ENCODE measurements at regions not wholly inside any gene's neighbourhood (a gene's known extent, or its start where the extent isn't known, plus 50 kb on each side); places are given as distances from the start of the nearest gene placed in this dataset.
A peak's percentile ranks its signal among the peaks of the same experiment; 100 is the strongest.

DNA sequence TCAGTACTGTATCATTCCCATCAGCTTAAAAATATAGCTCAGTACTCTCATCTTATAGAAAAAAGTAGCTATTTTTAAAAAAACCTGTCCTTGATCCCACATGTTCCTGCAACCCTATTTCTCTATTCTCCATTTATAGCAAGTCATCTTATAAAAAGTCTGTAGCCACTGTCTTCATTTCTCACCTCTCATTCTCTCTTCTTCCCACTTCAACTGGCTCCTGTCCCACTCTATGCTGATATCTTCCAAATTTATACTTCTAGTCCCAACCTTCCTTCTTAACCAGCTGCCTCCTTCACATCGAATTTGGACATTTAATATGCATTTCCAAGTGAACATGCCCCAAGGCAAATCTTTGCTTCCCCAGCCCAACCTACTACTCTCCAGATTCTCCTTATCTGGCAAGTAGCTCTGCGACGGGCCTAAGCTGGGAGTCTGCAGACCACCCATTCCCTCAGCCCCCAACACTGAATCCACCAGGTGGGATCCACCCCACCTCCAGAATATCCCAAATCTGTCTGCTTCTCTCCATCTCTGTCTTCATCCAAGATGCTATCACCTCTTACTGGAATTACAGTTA lies 52.0 kb upstream of the TANC2 start:
- no peak for DNase-seq

DNA sequence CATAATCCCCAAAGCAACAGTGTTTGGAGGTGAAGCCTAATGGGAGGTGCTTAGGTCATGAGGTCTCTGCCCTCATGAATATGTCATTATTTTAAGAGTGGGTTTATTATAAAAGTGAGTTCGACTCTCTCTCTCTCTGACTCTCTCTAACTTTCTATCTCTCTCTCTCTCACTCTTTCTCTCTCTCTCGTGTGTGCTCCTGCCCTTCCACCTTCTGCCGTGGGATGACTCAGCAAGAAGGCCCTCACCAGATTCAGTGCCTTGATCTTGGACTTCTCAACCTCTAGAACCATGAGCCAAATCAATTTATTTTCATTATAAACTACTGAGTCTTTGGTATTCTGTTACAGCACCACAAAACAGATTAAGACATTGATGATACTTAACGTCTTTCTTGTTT lies 53.7 kb upstream of the TANC2 start:
- DNase-seq: no peak

DNA sequence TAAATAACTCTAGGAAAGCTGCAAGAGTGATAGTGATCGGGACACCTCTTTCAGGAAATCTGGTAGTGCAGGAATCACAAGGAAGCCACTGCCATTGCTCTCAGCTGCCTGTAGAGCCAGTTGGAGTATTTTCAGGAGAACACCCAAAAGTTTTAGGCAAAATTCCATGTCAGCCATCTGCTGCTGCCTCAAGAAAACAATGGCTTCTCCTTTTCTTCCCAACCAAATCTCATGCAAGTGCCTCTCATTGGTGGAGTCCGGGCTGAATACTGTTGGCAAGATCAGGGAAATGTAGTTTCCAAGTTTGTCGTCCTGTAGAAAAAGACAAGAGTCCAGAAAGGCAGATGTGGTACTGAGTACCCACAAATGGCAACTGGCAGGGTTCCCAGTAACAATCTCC lies 54.9 kb upstream of the TANC2 start:
- no peak for DNase-seq

DNA sequence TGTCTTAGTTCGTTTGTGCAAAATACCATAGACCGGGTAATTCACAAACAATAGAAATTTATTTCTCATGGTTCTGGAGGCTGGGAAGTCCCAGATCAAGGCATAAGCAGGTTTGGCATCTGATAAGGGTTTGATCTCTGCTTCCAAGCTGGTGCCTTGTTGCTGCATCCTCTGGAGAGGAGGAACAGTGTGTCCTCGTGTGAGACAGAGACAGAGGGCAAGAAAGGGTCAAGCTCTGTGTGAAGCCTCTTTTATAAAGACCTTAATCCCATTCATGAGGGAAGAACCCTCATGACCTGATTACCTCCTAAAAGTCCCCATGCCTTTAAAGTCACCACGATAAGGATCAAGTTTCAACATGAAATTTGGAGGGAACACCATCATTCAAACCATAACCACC lies 55.8 kb upstream of the TANC2 start:
- DNase-seq: no peak

DNA sequence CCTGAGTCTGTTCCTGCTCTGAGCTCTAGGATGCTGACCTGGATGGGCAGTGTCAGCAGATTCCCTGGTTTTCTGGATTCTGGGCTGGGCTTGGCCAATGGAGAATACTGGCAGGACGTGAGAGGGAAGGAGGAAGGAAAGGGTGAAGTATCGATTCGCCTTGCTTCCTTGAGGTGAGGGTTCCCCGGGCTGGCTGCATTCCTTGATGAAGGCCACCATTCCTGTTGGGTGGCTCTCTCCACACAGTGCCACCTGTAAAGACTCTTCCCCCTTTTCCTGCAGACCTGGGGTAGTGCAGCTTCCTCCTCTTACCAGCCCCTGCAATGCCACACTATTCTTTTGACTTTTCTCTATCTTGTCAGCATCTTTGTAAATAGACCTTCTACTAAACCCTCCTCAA lies 58.1 kb upstream of the TANC2 start:
- DNase-seq: no peak

DNA sequence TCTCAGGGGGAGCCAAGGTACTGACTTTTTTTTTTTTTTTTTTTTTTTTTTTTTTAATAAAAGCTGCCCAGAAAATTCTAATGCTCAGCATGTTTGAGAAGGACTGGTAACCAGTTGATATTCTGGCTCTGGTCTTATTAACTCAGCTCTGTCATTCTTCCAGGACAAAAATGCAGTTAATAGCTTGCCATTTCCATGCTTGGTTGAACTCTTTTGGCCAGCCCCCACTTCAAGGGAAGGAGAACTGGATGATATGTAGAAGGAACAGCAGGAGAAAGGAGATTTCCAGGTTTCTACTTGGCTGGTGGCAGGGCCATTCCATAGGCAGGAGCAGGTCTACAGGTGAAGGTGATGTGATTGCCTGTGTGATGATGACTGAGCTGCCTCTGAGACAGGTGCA lies 59.2 kb upstream of the TANC2 start:
- no peak for DNase-seq

DNA sequence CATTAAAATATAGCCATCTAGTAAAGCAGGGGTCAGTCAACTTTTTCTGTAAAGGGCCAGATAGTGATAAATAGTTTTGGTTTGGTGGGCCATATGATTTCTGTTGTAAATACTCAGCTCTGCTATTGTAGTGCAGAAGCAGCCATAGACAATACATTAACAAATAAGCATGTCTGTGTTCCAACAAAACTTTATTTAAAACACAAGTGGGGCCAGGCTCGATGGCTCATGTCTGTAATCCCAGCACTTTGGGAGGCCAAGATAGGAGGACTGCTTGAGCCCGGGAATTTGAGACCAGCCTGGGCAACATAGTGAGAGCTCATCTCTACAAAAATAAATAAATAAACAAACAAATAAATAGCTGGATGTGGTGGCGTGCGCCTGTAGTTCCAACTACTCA lies 60.8 kb upstream of the TANC2 start:
- DNase-seq: no peak

DNA sequence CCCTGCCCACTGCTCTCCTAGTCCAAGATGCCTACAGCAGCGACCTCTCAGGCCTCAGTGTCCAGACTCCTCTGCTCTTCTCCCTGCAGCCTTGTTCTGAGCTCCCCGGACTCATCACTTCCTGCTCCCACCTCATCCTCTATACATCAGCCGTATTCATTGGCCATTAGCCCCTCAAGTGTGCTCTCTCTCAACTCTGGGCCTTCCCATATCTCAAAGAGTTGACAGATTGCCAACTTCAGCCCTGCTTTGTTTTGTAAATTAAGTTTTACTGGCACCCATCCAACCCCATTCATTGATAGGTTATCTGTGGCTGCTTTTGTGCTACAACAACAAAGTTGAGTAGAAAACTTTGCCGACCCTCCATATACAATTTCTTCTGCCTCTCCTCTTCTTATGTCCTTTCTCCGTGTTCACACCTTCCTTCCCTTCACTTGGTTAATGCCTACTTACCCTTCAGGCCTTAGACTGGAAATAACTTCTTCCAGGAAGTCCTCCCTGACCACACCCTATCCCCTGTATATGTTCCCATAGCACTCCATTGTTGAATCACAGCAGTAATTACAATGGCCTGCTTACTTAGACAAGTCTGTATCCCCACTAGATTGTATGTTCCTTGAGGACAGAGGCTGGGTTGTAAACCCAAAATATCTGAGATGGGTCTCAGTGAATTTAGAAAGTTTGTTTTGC lies 63.4 kb upstream of the TANC2 start:
- no peak for DNase-seq

DNA sequence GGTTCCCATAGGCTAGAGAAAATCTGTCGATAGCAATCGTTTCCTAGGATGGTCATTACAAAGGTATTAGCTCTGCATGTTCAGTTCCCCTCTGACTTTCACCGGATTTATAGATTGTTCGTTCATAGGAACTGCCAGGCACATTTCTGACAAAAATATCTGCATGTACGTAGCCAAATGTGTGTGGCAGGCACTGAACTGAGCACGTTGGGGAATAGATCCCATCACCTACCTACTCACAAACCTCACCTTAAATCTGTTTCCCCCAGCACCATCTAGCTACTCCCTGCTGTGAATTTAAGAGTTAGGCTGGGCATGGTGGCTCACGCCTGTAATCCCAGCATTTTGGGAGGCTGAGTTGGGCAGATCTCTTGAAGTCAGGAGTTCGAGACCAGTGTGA lies 64.5 kb upstream of the TANC2 start:
- DNase-seq: no peak

DNA sequence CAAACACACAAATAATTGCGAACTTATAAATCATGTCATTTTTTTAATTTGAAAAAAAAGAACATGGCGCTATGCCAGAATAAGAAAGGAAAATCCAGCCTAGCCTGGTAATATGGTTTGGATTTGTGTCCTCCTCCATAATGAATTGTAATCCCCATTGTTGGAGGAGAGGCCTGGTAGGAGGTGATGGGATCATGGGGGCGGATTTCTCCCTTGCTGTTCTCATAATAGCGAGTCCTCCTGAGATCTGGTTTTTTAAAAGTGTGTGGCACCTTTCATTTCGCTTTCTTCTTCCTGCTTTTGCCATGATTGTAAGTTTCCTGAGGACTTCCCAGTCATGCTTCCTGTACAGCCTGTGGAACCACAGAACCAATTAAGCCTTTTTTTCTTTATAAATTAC lies 65.9 kb upstream of the TANC2 start:
- no peak for DNase-seq

DNA sequence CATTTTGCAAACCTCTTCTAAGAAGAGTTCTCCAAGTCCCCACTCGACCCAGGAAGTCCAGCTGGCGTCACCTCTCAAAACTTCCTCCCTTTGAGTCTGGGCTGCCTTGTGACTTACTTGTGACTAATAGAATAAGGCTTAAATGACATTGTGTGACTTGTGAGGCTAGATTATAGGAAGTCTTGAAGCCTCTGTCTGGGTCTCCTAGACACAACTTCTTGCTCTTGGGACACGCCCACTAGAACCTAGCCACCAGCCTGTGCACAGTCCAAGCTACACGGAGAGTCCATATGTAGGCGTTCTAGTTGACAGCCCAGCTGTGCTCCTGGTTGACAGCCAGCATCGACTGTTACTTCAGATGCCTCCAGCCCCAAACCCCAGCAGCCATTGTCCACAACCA lies 66.7 kb upstream of the TANC2 start:
- no peak for DNase-seq

DNA sequence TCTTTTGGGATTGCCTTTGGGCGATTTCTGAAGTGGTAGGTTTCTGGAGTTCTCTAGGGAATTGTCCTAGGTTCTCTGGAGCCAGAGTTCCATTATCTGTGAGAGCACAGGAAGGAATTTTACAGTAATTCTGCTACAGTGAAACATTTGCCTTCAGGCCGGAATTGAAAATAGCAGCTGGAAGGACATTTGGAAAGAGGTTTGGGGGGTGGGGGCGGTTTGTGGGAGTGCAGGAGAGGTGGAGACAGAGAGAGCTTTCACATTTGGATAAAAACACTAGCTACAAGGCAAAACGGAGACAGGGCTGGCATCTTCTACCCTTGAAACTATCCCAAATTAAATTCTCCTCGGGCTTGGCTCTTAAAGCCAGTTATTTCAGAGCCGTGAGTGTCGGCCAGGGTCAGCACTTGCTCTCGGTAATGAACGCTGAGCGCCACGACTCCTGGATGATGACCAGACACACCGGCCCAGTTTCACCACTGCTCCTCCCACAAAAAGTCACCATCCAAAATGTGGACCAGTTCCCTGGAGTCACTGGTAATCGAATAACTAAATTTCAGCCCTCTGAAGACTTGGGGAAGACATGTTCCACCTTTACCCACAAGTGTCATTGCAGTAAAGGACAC lies 67.7 kb upstream of the TANC2 start:
- DNase-seq: no peak

DNA sequence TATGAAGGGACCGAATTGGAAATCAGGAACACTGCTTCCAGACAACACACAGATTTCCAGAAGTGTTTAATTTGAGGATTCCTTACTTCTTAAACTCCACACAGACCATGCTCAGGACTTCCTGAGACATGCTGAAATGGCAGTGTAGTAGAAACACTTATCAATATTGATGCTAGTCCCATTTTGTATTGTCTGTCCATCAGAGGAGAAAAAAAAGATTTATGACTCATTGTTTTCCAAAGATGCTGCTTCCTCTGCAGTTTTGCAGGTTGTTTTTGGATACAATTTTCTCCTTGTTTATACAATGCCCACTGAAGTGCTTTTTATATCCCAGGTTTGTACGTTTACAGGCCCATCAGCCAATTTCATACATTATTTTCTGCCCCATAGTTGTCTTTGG lies 68.3 kb upstream of the TANC2 start:
- DNase-seq: no peak

DNA sequence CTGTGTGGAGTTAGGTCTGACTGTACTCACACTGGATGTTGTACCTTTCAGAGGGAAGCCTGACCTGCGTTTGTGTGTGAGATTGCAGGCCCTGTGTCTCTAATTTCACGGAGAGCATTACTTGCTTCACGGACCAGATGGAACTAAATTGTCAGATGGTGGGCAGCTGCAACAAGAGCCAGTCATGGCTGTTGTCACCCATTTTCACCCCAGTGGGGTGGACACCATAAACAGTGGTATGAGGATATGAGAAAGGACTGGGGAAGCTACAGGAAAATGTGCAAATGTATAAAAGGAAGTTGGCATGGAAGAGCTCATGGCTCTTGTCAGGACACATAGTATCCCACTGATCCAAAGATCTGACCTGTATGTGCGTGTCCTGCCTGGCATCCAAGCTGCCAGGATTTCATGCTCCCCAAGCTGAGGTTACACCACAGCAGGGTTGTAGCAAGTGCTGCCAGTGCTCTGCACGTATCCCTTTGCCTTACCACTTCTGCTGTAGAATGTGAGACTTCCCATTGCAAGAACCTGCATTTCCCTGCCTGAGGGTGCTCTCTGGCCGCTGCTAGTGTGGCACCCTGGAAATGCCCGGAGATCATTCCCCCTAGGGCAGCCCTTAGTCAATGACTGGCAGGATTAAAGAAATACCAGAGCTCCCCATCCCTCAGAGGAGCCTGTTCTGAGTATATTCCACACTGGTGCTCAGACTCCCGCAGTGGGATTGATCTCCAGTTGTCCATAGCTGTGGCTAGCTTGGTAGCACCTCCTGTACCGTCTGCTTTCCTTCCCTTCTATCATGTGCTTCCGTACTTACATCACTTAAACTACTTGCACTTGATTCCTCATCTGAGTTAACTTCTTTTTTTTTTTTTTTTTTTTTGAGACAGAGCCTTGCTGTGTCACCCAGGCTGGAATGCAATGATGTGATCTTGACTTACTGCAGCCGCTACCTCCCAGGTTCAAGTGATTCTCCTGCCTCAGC lies 70.4 kb upstream of the TANC2 start:
- no peak for DNase-seq

DNA sequence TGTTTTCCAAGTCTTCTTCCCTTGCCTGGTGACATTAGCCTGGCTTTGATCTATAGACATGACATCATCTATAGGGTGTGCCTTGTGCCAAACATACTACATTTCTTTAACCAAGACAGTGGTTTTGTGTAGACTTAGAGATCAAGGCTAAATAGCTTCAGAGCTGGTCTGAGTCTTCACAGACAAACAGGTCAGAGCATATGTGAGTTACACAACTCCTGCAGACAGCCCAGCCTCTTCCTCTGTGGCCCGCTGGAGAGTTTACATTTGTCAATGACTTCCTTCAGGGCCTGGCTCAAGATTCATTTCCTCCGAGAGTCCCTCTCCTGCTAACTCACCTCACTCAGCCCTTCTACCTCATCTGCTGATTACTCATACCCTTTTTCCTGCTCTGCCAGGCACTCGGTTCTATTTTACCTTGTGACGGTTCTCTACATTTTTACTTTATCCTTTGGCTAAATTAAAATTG lies 73.1 kb upstream of the TANC2 start:
- peak; percentile 17 for DNase-seq

DNA sequence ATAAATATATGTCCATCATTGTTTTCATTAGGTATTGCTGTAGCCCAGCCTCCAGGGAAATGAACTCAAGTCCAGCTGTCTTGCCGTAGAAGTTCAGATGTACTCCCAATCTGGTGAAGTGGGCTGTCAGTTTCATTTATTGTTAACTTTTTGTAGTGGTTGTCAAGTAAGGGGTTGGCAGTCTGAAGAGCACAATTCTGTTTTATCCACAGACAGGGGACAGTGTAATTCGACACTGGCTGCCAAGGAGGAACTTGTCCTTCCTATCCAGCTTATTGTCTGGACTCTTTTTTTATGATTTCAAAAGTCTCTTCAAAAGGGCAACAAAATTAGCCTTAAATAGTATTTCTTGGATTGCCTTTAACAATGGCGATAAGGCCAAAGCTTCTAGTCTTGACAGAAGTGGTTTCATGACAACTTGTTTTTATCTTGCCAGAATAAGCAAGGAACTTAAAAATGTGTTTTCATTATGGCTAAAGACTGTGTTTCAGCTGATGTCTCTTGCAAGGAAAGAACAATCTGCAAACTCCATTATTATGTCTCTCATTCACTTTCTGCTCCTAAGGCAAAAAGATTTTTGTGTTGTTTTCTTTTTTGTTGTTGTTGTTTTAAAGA lies 73.9 kb upstream of the TANC2 start:
- no peak for DNase-seq

DNA sequence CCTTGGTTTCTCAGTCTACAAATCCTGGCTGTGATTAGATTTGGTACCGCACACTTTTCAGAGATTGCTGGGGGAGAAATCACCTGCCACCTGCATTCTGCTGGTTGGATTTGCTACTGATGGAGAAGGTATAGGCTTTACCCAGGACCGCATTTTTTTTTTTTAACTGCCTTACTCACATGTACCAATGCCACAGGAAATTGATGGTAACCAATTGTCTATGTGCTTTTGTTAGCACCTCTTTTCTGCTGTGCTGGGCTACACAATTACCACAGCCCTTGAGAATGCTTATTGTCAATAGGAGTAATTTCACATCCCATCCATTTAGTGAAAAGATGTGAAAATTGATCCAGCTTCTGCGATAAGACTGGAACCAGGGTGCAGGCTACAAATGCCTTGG lies 74.4 kb upstream of the TANC2 start:
- DNase-seq: no peak

DNA sequence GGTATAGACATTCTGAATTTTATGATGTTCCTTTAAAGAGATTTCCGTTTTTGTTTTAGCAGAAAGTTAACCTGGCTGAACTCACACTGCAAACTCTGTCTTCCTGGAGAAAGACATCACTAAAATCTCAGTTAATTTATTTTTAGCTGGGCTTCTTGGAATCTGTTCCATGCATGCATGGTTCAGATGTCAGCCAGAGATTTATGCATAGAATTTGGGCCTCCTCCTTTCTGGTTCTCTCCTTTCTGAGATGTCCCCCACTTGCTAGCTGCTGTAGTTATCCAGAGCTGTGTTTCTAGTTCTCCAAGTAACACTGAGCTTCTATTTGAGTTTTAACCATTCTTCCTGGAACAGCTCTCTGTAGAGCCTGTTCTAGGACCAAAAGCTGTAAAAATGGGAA lies 77.3 kb upstream of the TANC2 start:
- DNase-seq: no peak

DNA sequence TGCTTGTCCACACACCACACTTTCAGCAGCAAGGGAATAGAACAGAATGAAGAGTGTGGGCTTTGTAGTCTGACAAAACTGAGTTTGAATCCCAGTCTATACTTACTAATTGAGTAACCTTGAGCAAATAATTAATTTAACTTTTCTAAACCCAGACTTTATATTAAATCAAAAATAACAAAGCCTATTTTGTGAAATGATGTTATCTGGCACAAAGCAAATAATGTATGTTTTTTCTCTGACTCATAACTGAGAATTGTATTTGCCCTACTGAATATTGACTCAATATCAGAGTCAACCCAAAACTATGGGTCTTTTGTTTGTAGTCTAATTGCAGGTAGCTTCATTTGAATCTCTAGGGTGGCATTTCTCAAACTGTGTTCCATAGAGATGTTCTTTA lies 77.9 kb upstream of the TANC2 start:
- DNase-seq: no peak

DNA sequence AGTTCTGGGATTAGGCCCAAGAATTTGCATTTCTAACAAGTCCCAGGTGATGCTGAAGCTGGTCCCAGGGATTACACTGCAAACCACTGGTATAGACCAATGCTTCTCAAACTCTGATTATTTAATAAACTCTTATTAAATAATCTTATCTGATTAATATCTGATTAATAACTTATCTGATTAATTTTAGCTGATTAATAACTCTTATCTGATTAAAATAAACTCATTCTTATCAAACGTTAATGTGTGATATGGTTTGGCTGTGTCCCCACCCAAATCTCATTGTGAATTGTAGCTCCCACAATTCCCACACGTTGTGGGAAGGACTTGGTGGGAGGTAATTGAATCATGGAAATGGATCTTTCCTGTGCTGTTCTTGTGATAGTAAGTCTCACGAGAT lies 78.6 kb upstream of the TANC2 start:
- DNase-seq: no peak

DNA sequence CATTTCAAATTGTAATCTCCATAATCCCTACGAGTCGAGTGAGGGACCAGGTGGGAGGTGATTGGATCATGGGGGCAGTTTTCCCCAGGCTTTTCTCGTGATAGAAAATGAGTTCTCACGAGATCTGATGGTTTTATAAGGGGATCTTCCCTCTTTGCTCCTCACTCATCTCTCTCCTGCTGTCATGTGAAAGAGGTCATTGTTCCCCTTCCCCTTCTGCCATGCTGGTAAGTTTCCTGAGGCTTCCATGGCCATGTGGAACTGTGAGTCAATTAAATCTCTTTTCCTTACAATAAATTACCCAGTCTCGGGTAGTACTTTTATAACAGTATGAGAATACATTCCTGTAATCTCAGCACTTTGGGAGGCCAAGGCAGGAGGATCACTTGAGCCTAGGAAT lies 76.7 kb upstream of the MARCHF10 start:
- DNase-seq: no peak

DNA sequence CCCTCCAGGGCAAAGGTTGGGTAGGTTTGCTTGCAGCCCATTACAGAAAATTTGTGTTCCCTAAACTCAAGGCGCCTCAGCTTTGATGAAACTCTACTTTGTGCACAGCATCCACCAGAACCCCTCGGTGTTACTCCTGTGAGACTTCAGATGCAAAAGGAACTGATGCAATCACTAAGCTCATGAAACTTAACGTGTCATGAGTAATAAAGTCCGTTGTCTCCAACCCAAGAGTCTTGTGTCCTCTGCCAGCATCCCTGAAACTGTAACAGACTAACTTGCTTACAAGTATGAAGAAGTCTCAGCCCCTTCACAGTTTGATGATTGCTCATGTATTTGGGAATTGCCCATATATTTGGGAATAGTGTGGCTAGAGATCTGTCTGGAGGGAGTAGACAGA lies 74.8 kb upstream of the MARCHF10 start:
- no peak for DNase-seq

DNA sequence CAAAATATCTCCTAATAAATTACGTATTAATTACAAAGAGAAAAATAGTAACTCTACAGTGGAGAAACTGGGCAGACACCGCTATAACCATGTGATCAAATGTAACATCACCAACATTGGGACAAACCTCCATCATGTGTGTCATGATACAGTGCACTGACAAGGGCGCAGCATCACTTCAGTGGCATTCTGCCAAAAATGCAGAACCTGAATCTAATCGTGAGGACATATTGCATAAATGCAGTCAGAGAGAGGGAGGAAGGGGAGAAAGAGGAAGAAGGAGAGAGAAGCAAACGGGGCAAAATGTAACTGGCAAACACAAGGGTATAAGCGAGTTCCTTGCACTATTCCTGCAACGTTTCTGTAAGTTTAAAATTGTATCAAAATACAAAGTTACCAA lies 74.2 kb upstream of the MARCHF10 start:
- DNase-seq: no peak

All from T1000 (cell line).